HCT116 (cell line): ENCODE measurements at regions not wholly inside any gene's neighbourhood (a gene's known extent, or its start where the extent isn't known, plus 50 kb on each side); places are given as distances from the start of the nearest gene placed in this dataset.

ENCODE experiments used
- ATAC-seq: fragments of 200-7000 bp; cut with Tn5 transposase; 2 replicates; pipeline ENCODE4 v1.9.1; 2020; ENCODE audit warnings: mild to moderate bottlenecking, moderate library complexity
- BruUV-seq: library from RNA; stranded (reverse); fragments of 400-500 nt; replicated peaks from 2 replicates; lab custom pipeline; 2021; lab: Mats Ljungman, UMichigan
- CTCF ChIA-PET: fragments of 300-600 bp; sonication (Branson Sonifier 250); formaldehyde crosslinking; loops from one replicate; lab custom pipeline; 2021; ENCODE audit warnings: antibody characterized with exemption; lab: Charles Lee
- POLR2A ChIA-PET: fragments of 300-600, 350-600 bp; sonication (Branson Sonifier 250); formaldehyde crosslinking; loops from one replicate; lab custom pipeline; 2021; ENCODE audit warnings: antibody characterized with exemption; lab: Charles Lee
- RAD21 ChIA-PET, 2 experiments: fragments of 300-600 bp; sonication (Branson Sonifier 250); formaldehyde crosslinking; loops; one replicate each; lab custom pipeline; 2023; ENCODE audit warnings: low total read pairs in 2 of 2; ENCODE audit not compliant: uncharacterized antibody in 2 of 2, unreplicated experiment in 2 of 2, low non-redundant PET in 1 of 2; lab: Charles Lee
- DNase-seq: peaks from one replicate; pipeline ENCODE4 v3.0.0-alpha.2; 2010; ENCODE audit warnings: low read depth, low spot score
- H2AFZ ChIP-seq: fragments of 200-600 bp; shearing (Covaris generic), sonication (generic); 2 replicates; pipeline ENCODE4 v1.6.1; 2017; ENCODE audit warnings: low read depth, mixed run types, mixed read lengths, antibody characterized with exemption, low read length; ENCODE audit not compliant: poor library complexity, severe bottlenecking
- H3K27ac ChIP-seq: 2 replicates; pipeline ENCODE4 v1.5.1; 2012; ENCODE audit warnings: low read depth, low read length
- H3K27me3 ChIP-seq: fragments of 200-600 bp; sonication (generic); 2 replicates; pipeline ENCODE4 v1.6.1; 2016; ENCODE audit warnings: mixed run types, low read length, mixed read lengths; ENCODE audit not compliant: insufficient read depth
- H3K36me3 ChIP-seq, 2 experiments: fragments of 200-500 bp in 1 of 2; fragments of 200-600 bp in 1 of 2; sonication (Bioruptor generic) in 1 of 2; sonication (generic) in 1 of 2; 2 replicates each; pipeline versions ENCODE4 v1.5.1 to v1.6.1; 2014 to 2016; ENCODE audit warnings: low read length in 2 of 2, inconsistent platforms in 1 of 2, mixed read lengths in 1 of 2, mixed run types in 1 of 2; ENCODE audit not compliant: insufficient read depth in 2 of 2, control insufficient read depth in 1 of 2
- H3K4me1 ChIP-seq, 2 experiments: fragments of 200-600 bp in 1 of 2; sonication (generic) in 1 of 2; 2 replicates each; pipeline versions ENCODE4 v1.5.1 to v1.6.1; 2012 to 2017; ENCODE audit warnings: low read length in 2 of 2, inconsistent platforms in 1 of 2, mild to moderate bottlenecking in 1 of 2, mixed read lengths in 1 of 2, mixed run types in 1 of 2, moderate library complexity in 1 of 2; ENCODE audit not compliant: insufficient read depth in 2 of 2, control insufficient read depth in 1 of 2
- H3K4me2 ChIP-seq: fragments of 200-600 bp; sonication (generic); 2 replicates; pipeline ENCODE4 v1.6.1; 2017; ENCODE audit warnings: mixed run types, low read length, mixed read lengths
- H3K4me3 ChIP-seq, 2 experiments: fragments of 200-600 bp in 1 of 2; sonication (generic) in 1 of 2; replicated peaks in 1 of 2; 2 replicates each; pipeline ENCODE4 v1.5.1; 2011 to 2016; ENCODE audit warnings: low read length in 2 of 2, control low read depth in 1 of 2, low read depth in 1 of 2, mild to moderate bottlenecking in 1 of 2, mixed read lengths in 1 of 2, mixed run types in 1 of 2
- H3K79me2 ChIP-seq: fragments of 200-600 bp; sonication (generic); 2 replicates; pipeline ENCODE4 v1.6.1; 2017; ENCODE audit warnings: mild to moderate bottlenecking, mixed run types, low read length, moderate library complexity, mixed read lengths; ENCODE audit not compliant: insufficient read depth
- H3K9ac ChIP-seq: fragments of 200-600 bp; sonication (generic); 2 replicates; pipeline ENCODE4 v1.6.1; 2016; ENCODE audit warnings: low read length, mixed read lengths
- H3K9me2 ChIP-seq: fragments of 200-600 bp; sonication (generic), shearing (Covaris generic); 2 replicates; pipeline ENCODE4 v1.6.1; 2017; ENCODE audit warnings: mixed run types, mild to moderate bottlenecking, moderate library complexity; ENCODE audit not compliant: insufficient read depth
- H3K9me3 ChIP-seq, 2 experiments: fragments of 200-500 bp in 1 of 2; fragments of 200-600 bp in 1 of 2; sonication (Bioruptor generic) in 1 of 2; sonication (generic) in 1 of 2; 2 replicates each; pipeline ENCODE4 v1.6.1; 2014 to 2017; ENCODE audit warnings: low read length in 2 of 2, mixed read lengths in 2 of 2, inconsistent platforms in 1 of 2, low read depth in 1 of 2, mild to moderate bottlenecking in 1 of 2, mixed run types in 1 of 2, moderate library complexity in 1 of 2; ENCODE audit not compliant: control insufficient read depth in 1 of 2, insufficient read depth in 1 of 2
- H4K20me1 ChIP-seq: fragments of 200-600 bp; sonication (generic), shearing (Covaris generic); 2 replicates; pipeline ENCODE4 v1.6.1; 2017; ENCODE audit warnings: mixed run types, mild to moderate bottlenecking, moderate library complexity; ENCODE audit not compliant: insufficient read depth
- CBX3 ChIP-seq: IDR thresholded peaks from 2 replicates; pipeline ENCODE4 v1.6.1; 2012; ENCODE audit warnings: low read depth
- CEBPB ChIP-seq: IDR thresholded peaks from 2 replicates; pipeline ENCODE4 v1.6.1; 2012; ENCODE audit warnings: low read depth
- ELF1 ChIP-seq: IDR thresholded peaks from 2 replicates; pipeline ENCODE4 v1.6.1; 2012; ENCODE audit warnings: low read depth, borderline replicate concordance
- JUND ChIP-seq: IDR thresholded peaks from 2 replicates; pipeline ENCODE4 v1.6.1; 2012
- MAX ChIP-seq: IDR thresholded peaks from 2 replicates; pipeline ENCODE4 v1.6.1; 2012
- POLR2AphosphoS5 ChIP-seq: IDR thresholded peaks from 2 replicates; pipeline ENCODE4 v1.6.1; 2011; ENCODE audit warnings: mild to moderate bottlenecking, low read depth, low read length, moderate library complexity
- SIN3A ChIP-seq: IDR thresholded peaks from 2 replicates; pipeline ENCODE4 v1.6.1; 2012; ENCODE audit warnings: low read depth
- SRF ChIP-seq: IDR thresholded peaks from 2 replicates; pipeline ENCODE4 v1.6.1; 2012; ENCODE audit warnings: low read depth
- TCF7L2 ChIP-seq: IDR thresholded peaks from 2 replicates; pipeline ENCODE4 v1.7.0; 2011; ENCODE audit warnings: borderline replicate concordance, inconsistent platforms; ENCODE audit not compliant: insufficient read depth, insufficient read length; ENCODE audit errors: extremely low read depth
- ZNF274 ChIP-seq: fragments of 200-500 bp; sonication (Bioruptor generic); IDR thresholded peaks from 2 replicates; pipeline ENCODE4 v1.6.1; 2014; ENCODE audit warnings: mild to moderate bottlenecking, low read depth, low read length, inconsistent platforms
- intact Hi-C: fragments of 100-400 bp; cut with micrococcal nuclease; formaldehyde crosslinking; loops from 2 replicates; pipeline ENCODE4 v1.10.0; 2022
- TF ChIP-seq, protein P1 (sequence below), 3 experiments: fragments of 200-600 bp in 1 of 3; sonication (generic) in 1 of 3; IDR thresholded peaks in 2 of 3; conservative IDR thresholded peaks in 1 of 3; 2 replicates each; pipeline ENCODE4 v1.5.1; 2012 to 2017; ENCODE audit warnings: low read depth in 2 of 3, low read length in 2 of 3, antibody characterized with exemption in 1 of 3, borderline replicate concordance in 1 of 3, control low read depth in 1 of 3, mild to moderate bottlenecking in 1 of 3, mixed read lengths in 1 of 3, mixed run types in 1 of 3, moderate library complexity in 1 of 3; ENCODE audit not compliant: insufficient read depth in 1 of 3

DNA sequence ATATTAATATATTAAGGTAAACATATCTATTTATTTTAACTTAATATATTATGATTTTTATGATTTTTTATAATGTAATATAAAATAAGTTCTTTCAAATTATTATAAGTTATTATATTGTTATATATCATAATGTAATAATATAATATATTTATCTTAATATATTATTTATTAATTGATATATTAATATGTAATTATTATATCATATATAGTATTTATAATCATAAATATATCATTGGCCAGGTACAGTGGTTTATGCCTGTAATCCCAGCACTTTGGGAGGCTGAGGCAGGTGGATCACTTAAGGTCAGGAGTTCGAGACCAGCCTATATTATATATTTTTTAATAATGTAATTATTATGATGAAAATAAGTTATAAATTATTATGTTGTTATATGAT is 118.1 kb downstream of the MPP7 start:
- no peaks in the 10 kb centered on the region for H3K9me2 ChIP-seq
- ATAC-seq: no peak
- POLR2A ChIA-PET: no interaction called here
- H3K9me3 ChIP-seq: no peaks in the 10 kb centered on the region
- H2AFZ ChIP-seq: no peak overlapping the region
- BruUV-seq: no TSS peak
- no peak overlapping the region for H3K4me2 ChIP-seq
- intact Hi-C loops: no loop called here
- H4K20me1 ChIP-seq: no peaks in the 10 kb centered on the region
- TF ChIP-seq ELF1 (no peak), CBX3 (no peak), SRF (no peak), SIN3A (no peak), CEBPB (no peak), POLR2AphosphoS5 (no peak), MAX (no peak), ZNF274 (no peak)
- H3K27me3 ChIP-seq: no peaks in the 10 kb centered on the region
- H3K36me3 ChIP-seq: no peaks in the 10 kb centered on the region
- H3K27ac ChIP-seq: peak overlapping the region; percentile 88; the same call in 1 of the 2 replicates
- CTCF ChIA-PET: no interaction called here
- H3K4me1 ChIP-seq: peaks cover 55 to 58% of the 10 kb centered on the region in 2 experiments
- H3K4me3 ChIP-seq: no peak overlapping the region
- peaks cover 15% of the 10 kb centered on the region for H3K79me2 ChIP-seq
- DNase-seq: no peak
- H3K9ac ChIP-seq: no peak overlapping the region
- RAD21 ChIA-PET: no interaction called here

DNA sequence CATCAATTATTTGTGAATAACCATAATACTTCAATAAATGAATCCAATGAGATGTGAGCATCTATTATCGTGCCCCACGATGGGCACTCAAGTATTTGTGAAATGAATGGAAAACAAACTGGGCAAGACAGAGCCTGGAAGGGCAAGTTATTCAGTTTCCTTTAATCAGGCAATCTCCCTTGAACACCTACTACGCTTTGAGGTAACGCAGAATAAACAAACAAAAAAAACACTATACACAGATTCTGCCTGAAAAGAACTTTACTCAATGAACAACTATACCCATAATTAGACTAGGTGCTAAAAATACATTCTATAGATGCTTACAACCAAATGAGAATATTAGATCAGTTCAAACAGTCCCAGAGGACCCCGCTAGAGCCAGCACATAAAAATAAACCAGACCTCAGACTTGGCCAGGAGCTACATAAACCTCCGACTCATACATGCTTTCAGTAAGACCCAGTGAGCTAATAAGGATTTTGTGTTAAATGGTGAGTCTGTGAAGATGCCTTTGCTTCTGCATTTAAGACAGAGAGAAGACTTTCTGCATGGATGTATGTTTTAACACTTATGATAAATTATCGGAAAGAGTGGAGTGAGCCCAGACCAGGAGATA is 121.3 kb downstream of the MPP7 start:
- peak overlapping the region in 1 of 2 experiments; percentile 10; a peak in 1 of 4 replicates for H3K4me3 ChIP-seq
- DNase-seq: no peak
- no peaks in the 10 kb centered on the region for H4K20me1 ChIP-seq
- RAD21 ChIA-PET: no interaction called here
- peaks cover 76 to 77% of the 10 kb centered on the region in 2 experiments for H3K4me1 ChIP-seq
- H2AFZ ChIP-seq: no peak overlapping the region
- CTCF ChIA-PET: interaction anchor here (1.2 kb wide), 1 partner anchor 86 kb away, joined by 3 read pairs; no protein-coding TSS in a partner anchor
- BruUV-seq: no TSS peak
- H3K36me3 ChIP-seq: no peaks in the 10 kb centered on the region
- TF ChIP-seq, protein P1, sequence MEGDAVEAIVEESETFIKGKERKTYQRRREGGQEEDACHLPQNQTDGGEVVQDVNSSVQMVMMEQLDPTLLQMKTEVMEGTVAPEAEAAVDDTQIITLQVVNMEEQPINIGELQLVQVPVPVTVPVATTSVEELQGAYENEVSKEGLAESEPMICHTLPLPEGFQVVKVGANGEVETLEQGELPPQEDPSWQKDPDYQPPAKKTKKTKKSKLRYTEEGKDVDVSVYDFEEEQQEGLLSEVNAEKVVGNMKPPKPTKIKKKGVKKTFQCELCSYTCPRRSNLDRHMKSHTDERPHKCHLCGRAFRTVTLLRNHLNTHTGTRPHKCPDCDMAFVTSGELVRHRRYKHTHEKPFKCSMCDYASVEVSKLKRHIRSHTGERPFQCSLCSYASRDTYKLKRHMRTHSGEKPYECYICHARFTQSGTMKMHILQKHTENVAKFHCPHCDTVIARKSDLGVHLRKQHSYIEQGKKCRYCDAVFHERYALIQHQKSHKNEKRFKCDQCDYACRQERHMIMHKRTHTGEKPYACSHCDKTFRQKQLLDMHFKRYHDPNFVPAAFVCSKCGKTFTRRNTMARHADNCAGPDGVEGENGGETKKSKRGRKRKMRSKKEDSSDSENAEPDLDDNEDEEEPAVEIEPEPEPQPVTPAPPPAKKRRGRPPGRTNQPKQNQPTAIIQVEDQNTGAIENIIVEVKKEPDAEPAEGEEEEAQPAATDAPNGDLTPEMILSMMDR (IDR thresholded peaks at IDR 0.05 in 2 of 3, conservative IDR thresholded peaks at IDR 0.05 in 1 of 3; ENCODE audit: borderline replicate concordance in 1 of 3, insufficient read depth in 1 of 3, low read depth in 2 of 3, low read length in 2 of 3): no peak
- TF ChIP-seq JUND (no peak), CEBPB (peak; percentile 0; the same call in 1 of the 2 replicates), CBX3 (no peak), TCF7L2 (no peak), ELF1 (no peak)
- TF ChIP-seq, all 23 proteins: peak for 1
- Histone ChIP-seq H3K9ac (peak overlapping the region; percentile 41), H3K79me2 (peaks cover 37% of the 10 kb centered on the region), H3K4me2 (peak overlapping the region; percentile 48), H3K9me2 (no peaks in the 10 kb centered on the region), H3K9me3 (no peaks in the 10 kb centered on the region), H3K27me3 (no peaks in the 10 kb centered on the region), H3K27ac (peak overlapping the region; percentile 94)
- POLR2A ChIA-PET: interaction anchor here (0.8 to 1.4 kb wide), 3 partner anchors 11 to 59 kb away, joined by 3 read pairs; no protein-coding TSS in a partner anchor
- intact Hi-C loops: loop anchor here (1.0 kb wide), 1 partner anchor 60 kb away; no protein-coding TSS in a partner anchor
- ATAC-seq: no peak; the same call in 1 of the 2 replicates
